ENCODE measurements at regions not wholly inside any gene's neighbourhood (a gene's known extent, or its start where the extent isn't known, plus 50 kb on each side); places are given as distances from the start of the nearest gene placed in this dataset.

DNA sequence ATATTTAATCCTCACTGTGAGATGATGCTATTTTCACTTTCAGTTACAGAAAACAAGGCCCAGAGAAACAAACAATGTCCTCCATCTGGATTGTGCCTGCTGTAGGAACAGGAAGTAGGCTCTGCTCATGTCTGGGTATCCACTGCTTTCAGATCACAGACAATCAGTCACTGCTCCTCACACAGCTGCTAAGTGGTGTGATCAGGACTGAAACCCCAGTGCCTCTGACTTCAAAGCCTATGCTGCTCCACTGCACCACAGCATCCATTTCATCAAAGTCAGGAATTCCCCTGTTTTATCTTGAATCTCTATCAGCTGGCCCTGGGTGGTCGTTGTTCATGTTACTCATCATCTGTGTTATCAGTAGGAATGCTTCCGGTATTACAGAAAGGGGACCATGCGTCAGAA lies 303.8 kb upstream of the TRIB2 start:
- H3K27me3 ChIP-seq: no peaks in the 10 kb centered on the region
- H3K4me3 ChIP-seq: no peak overlapping the region
- no peaks in the 10 kb centered on the region for H3K36me3 ChIP-seq
- H3K4me1 ChIP-seq: peaks cover 0 to 10% (median 6%) of the 10 kb centered on the region in 4 donors
- TF ChIP-seq, protein P1, sequence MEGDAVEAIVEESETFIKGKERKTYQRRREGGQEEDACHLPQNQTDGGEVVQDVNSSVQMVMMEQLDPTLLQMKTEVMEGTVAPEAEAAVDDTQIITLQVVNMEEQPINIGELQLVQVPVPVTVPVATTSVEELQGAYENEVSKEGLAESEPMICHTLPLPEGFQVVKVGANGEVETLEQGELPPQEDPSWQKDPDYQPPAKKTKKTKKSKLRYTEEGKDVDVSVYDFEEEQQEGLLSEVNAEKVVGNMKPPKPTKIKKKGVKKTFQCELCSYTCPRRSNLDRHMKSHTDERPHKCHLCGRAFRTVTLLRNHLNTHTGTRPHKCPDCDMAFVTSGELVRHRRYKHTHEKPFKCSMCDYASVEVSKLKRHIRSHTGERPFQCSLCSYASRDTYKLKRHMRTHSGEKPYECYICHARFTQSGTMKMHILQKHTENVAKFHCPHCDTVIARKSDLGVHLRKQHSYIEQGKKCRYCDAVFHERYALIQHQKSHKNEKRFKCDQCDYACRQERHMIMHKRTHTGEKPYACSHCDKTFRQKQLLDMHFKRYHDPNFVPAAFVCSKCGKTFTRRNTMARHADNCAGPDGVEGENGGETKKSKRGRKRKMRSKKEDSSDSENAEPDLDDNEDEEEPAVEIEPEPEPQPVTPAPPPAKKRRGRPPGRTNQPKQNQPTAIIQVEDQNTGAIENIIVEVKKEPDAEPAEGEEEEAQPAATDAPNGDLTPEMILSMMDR (IDR thresholded peaks at IDR 0.05): no peak
- intact Hi-C loops (cut with DNase I; ENCODE audit: low total_unique reads): loop anchor here (10.0 kb wide), 1 partner anchor 522 kb away; no protein-coding TSS in a partner anchor
- no peak overlapping the region for H3K27ac ChIP-seq
- peaks cover 0 to 8% (median 5%) of the 10 kb centered on the region in 3 donors for H3K9me3 ChIP-seq
- no peak for DNase-seq

DNA sequence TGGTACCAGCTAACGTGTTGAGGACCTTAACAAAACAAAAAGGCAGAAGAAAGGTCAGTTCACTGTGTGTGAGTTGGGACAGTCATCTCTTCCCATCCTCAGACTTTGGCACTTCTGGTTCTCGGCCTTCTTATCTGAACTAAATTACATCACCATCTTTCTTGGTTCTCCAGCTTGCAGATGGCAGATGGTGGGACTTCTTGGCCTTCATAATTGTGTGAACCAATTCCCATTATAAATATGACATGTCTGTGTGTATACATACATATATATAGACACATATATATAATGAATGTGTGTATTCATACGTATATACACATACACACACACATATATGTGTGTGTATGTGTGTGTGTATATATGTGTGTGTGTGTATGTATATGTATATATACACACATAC lies 301.2 kb upstream of the TRIB2 start:
- peaks cover 0 to 10% (median 6%) of the 10 kb centered on the region in 4 donors for H3K4me1 ChIP-seq
- no peaks in the 10 kb centered on the region for H3K27me3 ChIP-seq
- H3K4me3 ChIP-seq: no peak overlapping the region
- TF ChIP-seq, protein P1 (IDR thresholded peaks at IDR 0.05): no peak
- no peak overlapping the region for H3K27ac ChIP-seq
- H3K36me3 ChIP-seq: no peaks in the 10 kb centered on the region
- peaks cover 0 to 8% (median 5%) of the 10 kb centered on the region in 3 donors for H3K9me3 ChIP-seq
- no peak for DNase-seq
- intact Hi-C loops (cut with DNase I; ENCODE audit: low total_unique reads): loop anchor here (5.0 to 10.0 kb wide), 2 partner anchors 302 to 519 kb away; partner anchors contain the start of gene TRIB2

DNA sequence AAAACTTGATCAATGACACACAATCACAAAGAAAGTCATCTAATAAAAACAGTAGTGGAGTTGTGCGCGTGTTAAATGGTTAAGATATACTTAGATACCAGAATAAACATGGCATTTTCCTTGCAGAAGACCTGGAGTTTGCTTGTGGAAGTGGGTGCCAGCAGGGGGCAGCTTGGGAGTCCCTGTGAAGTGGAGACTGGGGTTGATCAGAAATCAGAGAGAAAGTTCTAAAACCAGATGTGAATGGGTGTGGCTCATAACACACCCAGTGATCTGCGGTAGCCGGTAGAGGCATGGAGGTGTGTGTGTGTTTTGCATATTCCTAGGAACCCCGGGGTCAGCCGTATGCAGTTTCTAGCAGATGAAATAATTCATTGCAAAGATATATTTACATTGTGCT lies 300.1 kb upstream of the TRIB2 start:
- H3K9me3 ChIP-seq: peaks cover 0 to 5% (median 2%) of the 10 kb centered on the region in 3 donors
- peaks cover 0 to 10% (median 6%) of the 10 kb centered on the region in 4 donors for H3K4me1 ChIP-seq
- H3K27me3 ChIP-seq: no peaks in the 10 kb centered on the region
- intact Hi-C loops (cut with DNase I; ENCODE audit: low total_unique reads): loop anchor here (5.0 to 10.0 kb wide), 2 partner anchors 301 to 518 kb away; partner anchors contain the start of gene TRIB2
- H3K36me3 ChIP-seq: no peaks in the 10 kb centered on the region
- peak; percentile 35 to 72 for DNase-seq
- no peak overlapping the region for H3K27ac ChIP-seq
- TF ChIP-seq, protein P1 (IDR thresholded peaks at IDR 0.05): peak; percentile 54
- H3K4me3 ChIP-seq: no peak overlapping the region

DNA sequence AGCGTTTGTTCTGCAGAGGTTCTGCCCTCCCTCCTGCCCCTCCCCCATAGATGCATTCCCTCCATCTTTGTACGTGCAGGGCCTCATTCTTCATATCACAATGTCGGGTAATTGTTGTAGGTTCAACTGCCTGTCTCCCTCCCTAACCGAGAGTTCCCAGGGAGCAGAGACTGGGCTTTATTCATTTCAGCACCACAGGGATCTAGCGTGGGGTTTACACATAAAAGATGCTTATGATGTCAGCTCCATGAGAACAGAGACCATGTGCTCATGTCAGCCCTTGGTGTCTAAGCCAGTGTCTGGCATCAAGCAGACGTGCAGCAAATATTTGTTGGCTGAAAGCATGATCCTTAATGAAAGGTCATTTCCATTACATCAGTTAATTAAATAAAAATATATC lies 298.9 kb upstream of the TRIB2 start:
- no peak for DNase-seq
- Histone ChIP-seq H3K4me1 (peaks cover 0 to 10% (median 6%) of the 10 kb centered on the region in 4 donors), H3K36me3 (no peaks in the 10 kb centered on the region), H3K27ac (no peak overlapping the region), H3K4me3 (no peak overlapping the region), H3K9me3 (no peaks in the 10 kb centered on the region), H3K27me3 (no peaks in the 10 kb centered on the region)
- TF ChIP-seq, protein P1 (IDR thresholded peaks at IDR 0.05): no peak
- intact Hi-C loops (cut with DNase I; ENCODE audit: low total_unique reads): loop anchor here (5.0 to 10.0 kb wide), 2 partner anchors 300 to 517 kb away; partner anchors contain the start of gene TRIB2

DNA sequence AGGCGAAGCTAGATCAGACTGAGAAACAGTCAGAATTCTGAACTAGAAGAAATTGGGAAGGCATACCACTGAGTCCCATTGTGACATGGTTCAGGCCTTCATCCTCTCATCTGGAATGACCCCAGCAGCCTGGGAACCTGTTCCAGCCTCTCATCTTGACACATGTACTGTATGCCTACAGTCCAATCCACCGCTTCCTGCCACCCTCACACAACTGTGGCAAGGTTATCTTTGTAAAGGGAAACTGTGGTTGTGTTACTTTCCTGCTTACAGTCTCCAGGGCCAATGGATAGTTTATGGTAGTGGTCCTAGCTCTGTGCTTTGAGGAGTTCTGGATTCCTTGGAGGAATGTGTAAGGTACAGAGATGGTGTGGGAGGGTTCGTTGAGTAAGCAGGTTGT lies 296.9 kb upstream of the TRIB2 start:
- no peak for DNase-seq
- H3K27me3 ChIP-seq: no peaks in the 10 kb centered on the region
- peaks cover 0 to 10% (median 6%) of the 10 kb centered on the region in 4 donors for H3K4me1 ChIP-seq
- TF ChIP-seq, protein P1 (IDR thresholded peaks at IDR 0.05): no peak
- H3K27ac ChIP-seq: no peak overlapping the region
- no peaks in the 10 kb centered on the region for H3K36me3 ChIP-seq
- intact Hi-C loops (cut with DNase I; ENCODE audit: low total_unique reads): loop anchor here (5.0 to 10.0 kb wide), 2 partner anchors 297 to 515 kb away; partner anchors contain the start of gene TRIB2
- no peaks in the 10 kb centered on the region for H3K9me3 ChIP-seq
- H3K4me3 ChIP-seq: no peak overlapping the region

All from tibial artery (tissue), 4 donors.